Hematopoietic multipotent progenitor cell (in vitro differentiated cells): ENCODE measurements at regions not wholly inside any gene's neighbourhood (a gene's known extent, or its start where the extent isn't known, plus 50 kb on each side); places are given as distances from the start of the nearest gene placed in this dataset.

ENCODE experiments used
- DNase-seq, 3 donors: peaks; one replicate each; pipeline ENCODE4 v3.0.0-alpha.2; 2011 to 2015; ENCODE audit warnings: low read depth in 2 of 3, low spot score in 2 of 3

DNA sequence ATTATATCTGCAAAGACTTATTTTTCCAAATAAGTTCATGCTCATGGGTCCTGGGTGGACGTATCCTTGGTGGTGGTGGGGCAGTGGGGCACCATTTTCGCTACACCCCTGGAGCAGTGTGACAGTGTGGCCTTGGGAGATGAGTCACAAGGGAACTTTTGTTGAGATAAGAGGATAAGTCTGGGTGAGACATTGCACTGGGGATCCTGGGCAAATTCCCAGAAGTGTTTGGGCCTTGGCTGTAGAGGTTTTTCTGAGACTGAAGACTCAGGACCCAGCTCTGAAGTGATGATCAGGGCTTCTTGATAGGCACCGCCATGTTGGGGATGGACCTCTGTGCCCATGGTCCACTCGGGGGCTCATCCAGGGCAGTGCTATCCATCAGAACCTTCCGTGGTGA lies 149.4 kb downstream of the MACROH2A1 start:
- no peak for DNase-seq

DNA sequence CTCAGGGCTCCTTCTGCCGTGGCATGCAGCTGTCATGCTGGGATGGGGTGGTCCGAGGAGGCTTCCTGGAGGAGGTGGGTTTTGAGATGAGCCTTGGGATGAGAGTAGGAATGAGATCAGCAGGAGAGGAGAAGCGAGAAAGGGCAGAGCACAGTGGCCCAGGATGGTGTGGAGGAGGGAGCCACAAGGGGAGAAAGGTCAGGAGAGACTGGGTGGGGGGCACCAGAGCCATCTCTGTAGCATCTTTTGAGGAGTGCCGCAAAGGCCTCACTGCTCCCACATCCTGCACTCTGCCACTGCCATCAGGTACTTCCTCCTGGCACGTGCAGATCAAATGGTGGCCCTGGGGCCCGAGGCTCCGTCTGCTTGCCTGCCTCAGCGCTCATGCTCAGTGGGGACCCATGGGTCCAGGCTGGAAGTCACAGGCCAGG lies 150.2 kb downstream of the MACROH2A1 start:
- DNase-seq, result no peak

DNA sequence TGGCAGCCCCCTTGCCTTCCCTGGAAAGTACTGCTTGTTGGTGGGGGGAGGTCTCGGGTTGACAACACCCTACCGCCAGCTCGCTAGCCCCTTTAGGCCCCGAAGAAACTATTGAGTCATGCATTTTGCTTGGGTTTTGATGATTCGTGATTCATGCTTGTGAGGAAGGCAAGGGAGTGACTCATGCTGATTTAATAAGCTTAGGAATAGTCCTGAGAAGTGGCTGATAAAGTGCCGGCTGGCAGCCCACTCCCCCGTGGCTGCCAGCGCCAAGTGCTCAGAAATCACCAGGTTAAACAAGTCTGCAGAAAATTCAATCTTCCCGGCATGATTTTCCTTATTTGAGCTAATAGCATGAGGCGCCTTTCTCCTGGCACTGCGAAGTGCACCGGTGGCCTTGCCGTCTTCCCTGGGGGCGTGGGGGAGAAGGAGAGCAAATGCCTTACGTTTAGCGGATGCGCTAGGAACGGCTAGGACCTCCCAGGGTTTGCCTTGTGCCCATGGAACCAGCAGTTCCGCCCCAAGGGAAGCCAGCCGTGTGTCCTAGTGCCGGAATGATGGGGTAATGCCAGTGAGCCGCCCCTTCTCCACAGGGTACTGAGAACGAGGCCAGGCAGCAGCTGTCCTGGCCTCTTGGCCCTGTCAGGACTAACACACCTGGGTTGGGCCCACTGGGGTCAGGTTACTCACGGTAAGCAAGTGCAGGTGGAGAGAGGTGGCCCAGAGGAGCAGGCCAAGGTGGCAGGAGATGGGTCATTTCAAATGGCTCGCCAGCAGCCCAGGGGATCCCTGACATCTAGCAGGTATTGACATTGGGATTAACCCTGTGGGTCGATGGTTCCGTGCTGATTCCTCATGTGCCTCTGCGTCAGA lies 151.9 kb downstream of the MACROH2A1 start:
- peak in 2 of 3 donors; percentile 16 to 20 for DNase-seq

DNA sequence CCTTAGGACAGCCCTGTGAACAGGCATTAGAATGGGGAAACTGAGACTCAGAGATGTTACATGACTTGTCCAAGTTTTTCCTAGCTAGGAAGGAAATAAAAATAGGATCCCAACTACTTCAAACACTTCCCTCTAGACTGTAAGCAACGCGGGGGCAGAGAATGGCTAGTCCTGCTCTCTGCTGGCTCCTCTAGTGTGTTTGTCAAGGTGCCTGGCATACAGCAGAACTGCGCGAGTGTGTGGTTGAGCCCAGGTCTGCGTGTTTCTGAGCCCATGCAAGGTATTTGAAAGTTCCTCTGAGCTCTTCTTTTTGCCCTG lies 152.5 kb downstream of the MACROH2A1 start:
- DNase-seq, result no peak

DNA sequence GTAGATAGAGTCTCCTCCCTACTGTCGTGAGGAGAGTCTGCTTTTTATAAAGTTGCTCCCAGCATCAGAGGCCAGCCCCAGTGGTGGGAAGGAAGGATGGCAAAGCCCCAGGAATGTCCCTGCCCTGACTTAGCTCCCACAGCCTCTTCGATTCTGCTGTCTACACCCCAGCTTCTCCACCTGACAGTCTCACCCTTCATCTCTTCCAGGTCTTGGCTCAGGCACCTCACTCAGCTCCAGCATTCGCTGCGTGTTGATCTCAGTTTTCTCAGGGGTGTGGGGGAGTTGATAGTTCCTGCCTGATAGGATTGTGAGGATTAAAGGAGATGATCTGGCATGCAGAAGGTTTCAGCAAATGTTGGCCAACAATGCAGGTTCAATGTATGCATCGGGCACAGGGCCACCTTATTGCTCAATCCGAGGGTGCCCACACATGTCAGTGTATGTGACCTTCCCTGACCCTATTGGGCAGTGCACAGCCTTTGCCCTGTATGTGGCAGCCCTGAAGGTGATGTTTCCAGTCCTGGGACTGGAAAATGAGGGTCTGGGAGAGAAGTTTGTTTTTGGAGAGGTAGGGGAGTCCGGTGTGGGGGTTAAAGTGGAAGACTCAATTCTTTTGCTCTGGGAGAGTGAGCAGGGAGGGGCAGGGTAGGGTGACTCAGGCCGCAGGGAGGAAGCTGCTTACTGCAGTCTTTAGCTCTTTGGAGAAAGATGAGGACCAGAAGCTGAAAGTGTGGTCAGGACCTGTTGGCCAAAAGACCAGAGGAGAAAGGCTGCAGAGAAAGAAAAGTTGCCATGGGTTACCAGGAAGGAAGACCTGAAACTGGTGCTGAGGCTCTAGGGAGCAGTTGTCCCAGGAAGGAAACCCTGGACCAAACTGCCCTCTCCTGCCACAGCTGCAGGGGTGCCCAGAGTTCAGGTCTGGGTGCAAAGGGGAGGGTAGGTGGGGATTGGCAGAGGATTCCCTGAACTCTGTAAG lies 153.2 kb downstream of the MACROH2A1 start:
- no peak for DNase-seq

DNA sequence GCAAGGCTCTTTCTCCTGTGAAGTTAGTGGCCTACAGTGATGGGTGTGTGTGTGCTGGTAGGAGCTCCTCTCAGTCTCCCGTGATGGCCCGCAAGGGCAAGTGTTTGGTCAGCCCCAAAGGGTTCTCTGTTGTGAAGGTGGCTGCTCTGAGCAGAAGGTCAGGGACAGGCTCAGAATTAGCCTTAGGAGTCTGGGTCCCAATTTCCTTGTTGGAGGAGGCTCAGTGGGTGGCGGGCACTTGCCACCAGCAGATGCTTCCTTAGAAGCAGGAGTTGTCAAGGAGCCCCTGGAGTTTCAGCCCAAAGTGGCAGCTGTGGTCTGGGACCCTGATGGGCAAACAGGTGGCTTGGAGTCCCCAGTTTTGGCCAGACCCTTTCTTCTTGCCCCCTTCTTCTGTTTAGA lies 154.4 kb downstream of the MACROH2A1 start:
- no peak for DNase-seq

DNA sequence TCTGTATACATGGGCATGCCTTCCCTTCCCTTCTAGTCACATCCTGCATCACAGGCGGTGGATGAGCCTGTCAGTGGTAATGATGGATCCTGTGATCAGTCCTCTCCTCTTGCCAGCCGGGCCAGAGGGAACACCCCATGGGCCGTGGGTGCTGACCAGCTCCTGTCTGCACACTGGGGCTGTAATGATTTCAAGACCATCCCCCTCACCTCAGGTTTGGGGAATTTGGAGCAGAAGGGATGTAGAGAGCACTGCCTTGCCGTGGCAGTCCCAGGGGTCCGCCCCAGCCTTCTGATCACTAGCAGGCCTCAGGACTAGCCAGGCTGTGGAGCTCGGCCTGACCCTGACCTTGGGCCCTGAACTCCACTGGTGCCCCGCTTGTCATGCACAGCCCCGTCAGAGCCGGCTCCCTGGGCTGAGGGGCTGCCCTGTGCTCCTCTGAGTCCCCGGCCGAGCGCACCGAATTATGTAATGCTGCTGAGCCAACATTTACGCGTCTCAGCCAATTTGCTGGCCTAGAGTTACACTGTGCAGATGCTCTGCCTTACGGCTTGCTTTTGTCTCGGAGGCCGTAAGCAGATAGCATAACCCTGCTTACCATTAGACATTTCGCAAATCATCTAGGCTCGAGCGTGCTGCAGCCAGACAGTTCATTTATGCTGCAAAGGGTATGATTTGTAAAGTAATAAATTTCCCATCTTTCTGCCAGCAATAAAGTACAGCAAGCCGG lies 155.3 kb downstream of the MACROH2A1 start:
- DNase-seq, result no peak

DNA sequence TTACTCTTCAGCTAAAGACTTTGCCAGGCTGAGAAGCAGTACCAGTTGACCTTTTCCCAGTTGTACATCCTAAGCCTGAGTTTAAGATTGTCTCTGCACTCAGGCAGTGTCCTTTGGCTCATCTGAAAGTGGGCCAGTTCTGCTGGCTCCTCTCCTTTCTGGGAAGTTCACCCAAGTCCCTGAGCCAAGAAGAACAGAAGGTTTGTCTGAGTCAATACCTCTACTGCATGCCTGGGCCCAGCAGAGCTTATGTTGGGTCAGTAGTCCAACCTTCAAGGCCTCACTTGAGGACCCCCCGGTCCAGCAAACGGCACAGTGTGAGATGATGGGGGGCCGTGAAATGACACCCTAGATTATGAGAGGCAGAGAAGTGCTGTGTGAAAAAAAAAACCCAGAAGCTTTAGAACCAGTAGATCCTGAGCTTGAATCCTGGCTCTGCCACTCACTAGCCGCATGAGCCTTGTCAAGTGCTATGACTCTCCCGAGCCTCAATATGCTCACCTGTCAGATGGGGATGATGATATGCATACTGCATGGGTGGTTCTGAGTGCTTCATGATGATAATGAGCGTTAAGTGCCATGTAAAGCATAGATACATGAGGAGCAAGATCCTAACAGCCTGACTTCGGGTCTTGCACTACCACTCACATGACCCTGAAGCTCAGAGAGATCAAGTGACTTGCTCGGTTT lies 156.0 kb downstream of the MACROH2A1 start:
- no peak for DNase-seq

DNA sequence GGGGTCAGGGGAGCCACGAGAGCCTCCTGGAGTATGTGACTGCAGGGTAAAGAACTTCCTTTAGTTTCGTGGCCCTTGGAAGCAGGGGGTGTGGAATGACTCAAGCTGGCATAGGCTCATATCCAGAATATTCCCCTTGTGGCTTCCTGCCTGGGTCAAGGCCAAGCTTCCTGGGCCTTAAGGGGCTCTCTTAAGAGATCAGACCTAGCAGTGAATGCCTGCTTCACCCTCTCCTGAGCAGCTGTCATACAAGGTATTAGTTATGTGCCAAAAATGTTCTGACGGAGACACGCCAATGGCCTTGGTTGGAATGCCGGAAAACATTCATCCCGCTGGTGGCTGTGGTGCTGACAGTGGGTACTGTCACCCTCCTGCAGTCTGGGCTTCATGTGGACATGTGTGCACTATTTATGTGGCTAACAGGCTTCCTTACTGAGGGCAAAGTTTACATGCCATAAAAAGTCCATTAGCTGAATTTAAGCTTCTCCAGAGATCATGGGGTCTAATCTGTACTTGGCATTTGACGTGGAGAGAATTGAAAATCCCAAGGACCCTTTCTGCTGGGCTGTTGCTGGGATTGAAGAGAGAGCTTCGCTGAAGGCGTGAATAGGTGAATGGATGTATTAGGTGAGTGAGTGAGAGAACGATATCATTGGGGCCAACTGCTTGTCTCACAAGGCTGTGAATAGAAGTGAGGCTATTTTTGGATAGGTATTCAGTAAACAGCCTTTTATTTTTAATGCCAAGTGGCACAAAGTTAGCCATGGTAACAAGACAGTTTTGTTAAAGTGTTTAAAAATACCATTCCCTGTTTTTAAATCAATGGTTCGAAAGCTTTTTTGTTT lies 156.8 kb downstream of the MACROH2A1 start:
- no peak for DNase-seq

DNA sequence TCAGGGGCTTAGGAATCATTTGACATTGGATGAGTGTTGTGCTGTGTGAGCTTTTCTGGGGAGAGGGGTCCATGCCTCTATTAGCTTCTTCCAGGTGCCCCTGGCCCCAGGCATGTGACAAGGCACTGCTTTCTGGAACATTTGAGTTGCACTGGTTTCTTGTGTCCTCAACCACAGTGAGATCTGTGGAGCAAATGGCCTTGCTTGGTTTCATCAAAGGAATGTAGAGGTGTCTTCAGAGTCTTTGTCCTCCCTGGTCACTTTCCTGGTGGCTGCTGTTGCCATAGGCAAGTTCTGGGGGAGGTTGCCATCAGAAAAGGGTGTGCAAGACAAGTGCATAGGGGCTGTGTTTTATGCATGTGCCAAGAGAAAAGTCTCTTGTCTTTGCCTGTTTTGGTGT lies 157.5 kb downstream of the MACROH2A1 start:
- no peak for DNase-seq

DNA sequence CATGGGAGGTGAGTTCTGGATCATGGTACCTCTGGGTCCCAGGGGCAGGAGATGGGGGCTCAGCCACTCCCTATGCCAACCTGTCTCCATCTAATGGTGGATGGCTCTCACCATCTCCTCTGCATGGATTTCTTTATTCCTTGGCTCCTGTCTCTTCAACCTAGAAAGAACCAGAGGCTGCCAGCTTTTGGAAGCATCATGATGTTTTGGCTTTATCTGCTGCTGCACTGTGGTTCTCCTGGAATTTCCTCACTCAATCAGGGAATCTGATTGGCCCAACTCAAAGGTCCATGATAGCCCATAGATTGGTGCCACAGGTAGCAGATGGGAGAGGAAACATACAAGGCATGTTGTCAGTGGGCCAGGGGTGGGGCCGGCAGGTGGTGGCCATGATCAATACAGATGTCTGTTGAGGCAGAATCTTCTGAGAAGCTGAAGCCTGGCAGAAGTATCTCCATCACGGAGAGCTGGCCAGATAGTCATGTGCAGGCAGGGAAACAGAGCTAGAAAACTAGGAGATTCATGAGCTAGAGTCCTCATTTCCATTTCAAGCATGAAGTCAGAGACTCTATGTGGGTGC lies 158.2 kb downstream of the MACROH2A1 start:
- DNase-seq, result no peak

DNA sequence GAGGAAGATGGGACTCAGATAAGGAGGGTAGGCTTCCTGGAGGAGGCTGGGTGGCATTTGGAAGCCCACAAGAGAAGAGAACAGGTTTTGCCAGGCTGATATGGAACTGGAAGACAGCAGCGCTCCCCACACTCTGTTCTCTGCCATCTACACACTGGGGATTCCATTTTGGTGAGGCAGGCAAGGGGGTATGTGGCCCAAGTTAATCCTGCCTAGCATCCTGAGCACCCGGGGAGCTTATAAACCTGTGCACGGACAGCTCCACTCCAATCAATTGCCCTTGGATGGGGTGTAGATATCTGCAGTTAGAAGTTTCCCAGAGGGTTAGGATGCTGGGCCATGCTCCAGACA lies 158.8 kb downstream of the MACROH2A1 start:
- no peak for DNase-seq

DNA sequence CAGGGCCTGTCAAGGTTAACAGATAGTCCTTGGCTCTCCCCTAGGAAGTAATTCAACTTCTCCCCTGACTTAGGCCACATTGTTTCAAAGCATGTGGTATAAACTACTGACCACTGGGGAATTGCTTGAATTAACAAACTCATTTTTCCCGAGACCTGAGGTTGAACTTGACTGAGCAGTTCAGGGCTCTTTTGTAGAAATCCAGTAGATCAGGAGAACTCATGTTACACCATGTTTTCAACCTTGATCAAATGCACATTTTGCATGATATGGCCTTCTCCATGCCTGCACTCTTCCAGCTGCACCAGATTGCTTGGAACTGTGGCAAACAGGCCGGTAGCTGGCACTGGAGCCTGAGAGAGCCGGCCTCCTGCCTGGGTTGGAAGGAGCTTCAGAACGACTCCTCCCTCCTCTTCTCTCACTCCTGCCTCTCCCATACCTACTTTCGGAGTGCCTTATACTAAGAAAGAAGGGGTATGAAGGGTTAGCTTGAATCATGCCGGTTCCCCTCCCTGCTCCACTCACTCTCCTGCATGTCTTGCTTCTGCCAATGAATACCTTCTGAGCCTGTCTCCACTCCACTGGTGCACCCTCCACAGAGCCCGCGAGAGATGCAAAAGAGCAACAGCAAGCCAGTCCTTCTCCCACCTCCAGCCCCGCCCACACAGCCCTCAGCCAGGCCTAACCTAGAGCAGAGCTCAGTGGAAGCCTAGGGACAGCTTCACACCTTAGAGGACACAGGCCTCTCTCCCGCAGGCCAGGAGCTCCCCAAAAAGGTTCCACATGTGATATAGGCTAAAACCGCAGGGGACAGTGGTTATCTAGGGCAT lies 159.4 kb downstream of the MACROH2A1 start:
- DNase-seq, result no peak

DNA sequence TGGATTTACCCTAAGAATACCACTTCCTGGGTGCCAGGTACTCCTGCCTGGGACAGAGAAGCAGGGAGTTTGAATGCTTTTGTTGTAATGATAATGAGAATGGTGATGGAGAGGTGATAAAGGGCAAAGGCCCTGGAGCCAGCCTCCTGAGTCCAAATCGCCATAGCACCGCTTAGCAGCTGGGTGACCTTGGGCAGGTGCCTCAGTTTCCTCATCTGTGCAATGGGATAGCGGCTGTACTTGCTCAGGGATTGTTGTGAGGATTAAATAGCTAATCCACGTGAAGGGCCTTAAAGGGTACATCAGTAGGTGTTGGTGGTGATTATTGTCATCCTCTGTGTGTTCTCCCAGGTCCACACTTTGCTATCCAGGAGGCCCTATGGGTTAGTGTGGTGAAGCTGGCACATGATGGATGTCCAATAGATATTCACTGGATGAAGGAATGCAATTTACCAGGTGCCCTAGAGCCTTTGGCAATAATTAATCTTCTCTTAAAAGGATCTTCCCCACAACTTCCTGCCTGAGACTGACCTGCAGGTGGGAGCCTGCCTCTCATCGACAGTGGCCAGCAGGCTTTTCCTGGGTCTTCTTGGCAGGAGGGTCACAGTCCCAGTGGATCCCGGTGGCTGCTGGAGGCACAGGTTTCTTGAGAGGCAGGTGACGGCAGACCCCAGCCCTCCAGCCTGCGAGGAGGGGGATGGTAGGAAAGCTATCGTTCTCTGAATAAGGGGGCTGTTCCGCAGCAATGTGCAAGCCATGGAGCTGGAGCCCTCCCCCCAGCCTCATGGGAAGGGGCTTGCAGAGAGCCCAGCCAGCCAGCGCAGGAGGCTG lies 160.2 kb downstream of the MACROH2A1 start:
- no peak for DNase-seq

DNA sequence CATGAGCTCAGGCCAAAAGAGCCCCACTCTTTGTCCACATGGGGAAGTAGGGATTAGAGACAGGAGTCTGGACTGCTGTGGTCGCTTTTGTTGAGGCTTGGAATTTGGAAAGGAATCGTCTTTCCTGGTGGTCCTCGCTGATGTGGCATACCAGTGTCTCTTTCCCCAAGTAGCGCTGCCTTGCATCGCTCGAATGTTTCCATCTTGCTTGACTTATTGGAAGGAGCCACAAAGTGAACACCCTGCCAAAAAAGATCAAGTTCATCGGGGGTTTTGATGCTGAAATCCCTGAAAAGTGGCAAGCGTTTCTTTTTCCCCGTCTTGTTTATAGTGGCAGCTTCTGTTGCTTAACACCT lies 161.3 kb downstream of the MACROH2A1 start:
- DNase-seq, result no peak

DNA sequence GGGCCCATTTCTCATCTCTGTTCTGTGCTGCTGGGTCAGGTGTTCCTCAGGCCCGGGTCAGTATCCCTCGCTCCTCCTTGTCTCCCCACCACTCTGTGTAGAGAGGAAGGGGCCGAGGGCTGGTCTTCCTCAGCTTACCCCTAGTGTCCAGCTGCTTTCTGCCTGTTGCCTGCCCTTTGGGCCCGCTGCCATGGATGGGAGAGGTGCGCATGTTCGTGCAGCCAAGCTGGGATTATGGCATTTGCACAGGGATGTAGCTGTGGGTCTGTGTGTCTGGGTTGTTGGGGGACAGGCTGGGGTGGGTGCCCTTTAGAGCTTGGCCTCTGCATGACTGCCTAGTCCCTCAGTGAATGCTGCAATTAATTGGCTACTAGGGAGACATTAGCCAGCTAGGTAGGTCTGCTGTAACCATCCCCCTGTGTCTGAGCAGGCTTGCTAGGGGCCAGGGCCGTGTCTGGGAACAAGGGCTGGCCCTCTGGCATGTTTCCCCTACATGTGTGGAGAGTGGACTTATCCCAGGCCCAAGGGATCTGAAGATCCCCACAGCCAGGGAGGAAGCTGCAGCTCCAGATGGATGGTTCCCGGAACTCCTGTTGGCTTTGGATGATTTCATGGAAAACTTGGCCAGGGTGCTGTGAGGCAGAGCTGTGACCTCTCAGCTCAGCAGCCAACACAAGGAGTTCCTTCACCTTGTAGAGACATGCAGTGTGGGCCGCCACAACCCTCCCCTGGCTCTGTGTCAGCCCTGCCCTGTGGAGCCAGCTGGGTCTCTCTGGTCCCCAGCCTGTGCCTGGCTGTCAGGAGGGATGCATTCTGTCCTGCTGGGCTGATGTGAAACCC lies 161.9 kb downstream of the MACROH2A1 start:
- DNase-seq, result no peak
